Right lobe of liver (tissue), 6 donors: ENCODE measurements at regions not wholly inside any gene's neighbourhood (a gene's known extent, or its start where the extent isn't known, plus 50 kb on each side); places are given as distances from the start of the nearest gene placed in this dataset.

Experiments used
- ATAC-seq, 4 donors: fragments of 200-7000 bp; cut with Tn5 transposase; one replicate each; pipeline ENCODE4 v1.9.1; 2020; ENCODE audit warnings: mild to moderate bottlenecking in 4 of 4, moderate library complexity in 4 of 4
- DNase-seq, 3 donors: peaks; one replicate each; pipeline ENCODE4 v3.0.0-alpha.2; 2020
- H3K27ac ChIP-seq, 3 donors: fragments of 200-600 bp; one replicate each; pipeline ENCODE4 v1.8.0; 2022
- H3K27me3 ChIP-seq, 2 donors: fragments of 200-600 bp; one replicate each; pipeline ENCODE4 v1.8.0; 2022
- H3K36me3 ChIP-seq, 4 donors: fragments of 200-600 bp; sonication (generic) in 1 of 4; one replicate each; pipeline versions ENCODE4 v1.5.1 to v1.8.0; 2017 to 2022; ENCODE audit warnings: control low read depth in 1 of 4
- H3K4me1 ChIP-seq, 4 donors: fragments of 200-600 bp; sonication (generic) in 1 of 4; one replicate each; pipeline versions ENCODE4 v1.5.1 to v1.8.0; 2017 to 2022; ENCODE audit warnings: control low read depth in 1 of 4
- H3K4me3 ChIP-seq, 3 donors: fragments of 200-600 bp; one replicate each; pipeline ENCODE4 v1.8.0; 2022
- H3K9me3 ChIP-seq, 4 donors: fragments of 200-600 bp; sonication (generic) in 1 of 4; one replicate each; pipeline versions ENCODE4 v1.5.1 to v1.8.0; 2017 to 2022; ENCODE audit warnings: control low read depth in 1 of 4
- CTCF ChIP-seq, 4 donors: fragments of 200-600 bp in 3 of 4; fragments of 450-650 bp in 1 of 4; IDR thresholded peaks; one replicate each; pipeline versions ENCODE4 v1.5.1 to v1.8.0; 2016 to 2022; ENCODE audit warnings: antibody characterized with exemption in 4 of 4, mild to moderate bottlenecking in 2 of 4
- POLR2A ChIP-seq: fragments of 450-650 bp; IDR thresholded peaks from one replicate; pipeline ENCODE4 v1.6.1; 2017; ENCODE audit warnings: antibody characterized with exemption, mild to moderate bottlenecking
- WGBS: methylation state at CpG from one replicate; pipeline ENCODE4 v1.1.6; 2018; ENCODE audit warnings: low coverage, low lambda C conversion rate; ENCODE audit not compliant: insufficient coverage; ENCODE audit errors: missing lambda C conversion rate; 5-methylcytosine and 5-hydroxymethylcytosine counted together
- intact Hi-C, 2 donors: fragments of 100-400 bp; cut with DNase I; formaldehyde crosslinking; loops; one replicate each; pipeline versions ENCODE4 v1.11.2 to v1.14.1; 2022
- donor health status: DM: no; HTN: yes; CAD: no.
- donor health status: DM: no; HTN: no; CAD: no.
- donor health status: DM: no; HTN: no; CAD: no.
- donor health status: DM: no; HTN: yes; CAD: no.
- donor health status: DM: no; HTN: yes; CAD: no.

DNA sequence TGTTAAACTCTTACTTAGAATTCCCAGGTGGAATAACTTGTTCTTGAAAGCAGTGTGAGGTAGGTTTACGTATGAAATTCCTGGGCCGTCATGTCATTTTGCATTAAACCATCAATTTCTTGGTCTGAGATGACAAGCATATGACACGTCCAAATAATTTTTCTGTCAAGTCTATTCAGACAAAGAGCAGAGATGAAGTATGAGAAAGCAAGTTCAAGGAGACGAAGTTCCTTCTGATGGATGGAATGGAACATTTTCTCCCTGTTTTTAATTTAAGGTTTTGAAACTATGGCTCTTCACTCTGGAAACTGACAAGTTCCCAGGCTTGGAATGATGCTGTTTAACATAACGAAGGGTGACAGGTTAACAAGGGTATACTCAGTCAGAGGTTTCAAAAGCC is 252.8 kb upstream of the SFRP2 start:
- WGBS: 78% methylated on average over 5 of the region's 5 CpGs
- TF ChIP-seq CTCF (IDR thresholded peaks at IDR 0.05) (no peak), POLR2A (no peak)
- intact Hi-C loops: no loop called here
- Histone ChIP-seq H3K9me3 (no peaks in the 10 kb centered on the region), H3K27me3 (no peaks in the 10 kb centered on the region), H3K4me3 (no peak overlapping the region), H3K36me3 (no peaks in the 10 kb centered on the region), H3K27ac (no peak overlapping the region), H3K4me1 (peaks cover 0 to 25% (median 11%) of the 10 kb centered on the region in 4 donors)
- ATAC-seq (no peak), DNase-seq (no peak)

DNA sequence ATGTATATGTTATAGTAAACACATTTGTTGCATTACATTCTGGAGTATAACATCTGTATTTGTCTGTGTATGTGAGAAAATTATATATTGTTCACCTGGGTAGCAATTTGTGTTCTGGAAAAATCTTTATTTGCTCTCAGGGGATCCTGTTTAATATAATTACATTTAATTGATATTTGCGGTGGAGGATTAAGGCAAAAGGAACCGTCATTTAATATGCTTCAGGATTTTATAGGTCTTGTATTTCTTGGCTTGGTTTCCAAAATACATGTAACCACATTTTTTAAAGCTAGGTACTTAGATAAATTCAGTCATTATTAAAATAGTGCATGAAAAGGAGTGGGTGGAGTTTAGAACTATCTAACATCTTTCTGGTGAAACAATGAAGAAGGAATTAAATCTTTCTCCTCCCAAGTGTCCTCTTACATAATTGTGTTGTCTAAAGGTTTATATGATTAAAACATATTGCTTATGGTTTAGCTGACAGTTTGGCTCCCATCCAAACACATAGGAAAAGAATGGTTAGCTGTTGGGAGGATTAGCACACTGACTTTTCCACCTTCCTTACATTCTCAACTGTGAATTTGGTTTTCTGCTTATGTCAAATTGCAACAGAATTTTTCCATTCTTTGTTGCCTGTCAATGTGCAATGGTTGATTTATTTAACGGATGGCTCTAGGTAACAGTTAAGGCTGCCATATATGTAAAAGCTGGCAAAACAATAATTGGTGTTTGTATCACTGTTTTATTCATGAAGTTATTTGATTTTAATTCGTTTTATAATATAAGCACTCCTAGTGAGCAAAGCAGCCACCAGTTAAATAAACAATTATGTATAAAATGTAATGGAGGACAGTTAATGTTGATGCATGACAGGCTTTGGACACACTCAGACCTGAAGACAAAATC is 250.8 kb upstream of the SFRP2 start:
- no peak for ATAC-seq
- 79% methylated on average over 4 of the region's 4 CpGs for WGBS
- no peak overlapping the region for H3K27ac ChIP-seq
- DNase-seq: no peak
- peaks cover 0 to 10% (median 4%) of the 10 kb centered on the region in 4 donors for H3K4me1 ChIP-seq
- intact Hi-C loops: no loop called here
- H3K36me3 ChIP-seq: no peaks in the 10 kb centered on the region
- no peaks in the 10 kb centered on the region for H3K9me3 ChIP-seq
- no peaks in the 10 kb centered on the region for H3K27me3 ChIP-seq
- H3K4me3 ChIP-seq: no peak overlapping the region
- TF ChIP-seq CTCF (IDR thresholded peaks at IDR 0.05) (no peak), POLR2A (no peak)

GRCh38 chr4:154036856-154037255 is 248.0 kb upstream of the SFRP2 start:
- ATAC-seq: no peak
- TF ChIP-seq POLR2A (no peak), CTCF (IDR thresholded peaks at IDR 0.05) (no peak)
- Histone ChIP-seq H3K36me3 (no peaks in the 10 kb centered on the region), H3K27me3 (no peaks in the 10 kb centered on the region), H3K27ac (no peak overlapping the region), H3K9me3 (no peaks in the 10 kb centered on the region), H3K4me3 (no peak overlapping the region), H3K4me1 (no peaks in the 10 kb centered on the region)
- intact Hi-C loops: no loop called here
- DNase-seq: no peak
- 67% methylated on average over 3 of the region's 3 CpGs for WGBS

DNA sequence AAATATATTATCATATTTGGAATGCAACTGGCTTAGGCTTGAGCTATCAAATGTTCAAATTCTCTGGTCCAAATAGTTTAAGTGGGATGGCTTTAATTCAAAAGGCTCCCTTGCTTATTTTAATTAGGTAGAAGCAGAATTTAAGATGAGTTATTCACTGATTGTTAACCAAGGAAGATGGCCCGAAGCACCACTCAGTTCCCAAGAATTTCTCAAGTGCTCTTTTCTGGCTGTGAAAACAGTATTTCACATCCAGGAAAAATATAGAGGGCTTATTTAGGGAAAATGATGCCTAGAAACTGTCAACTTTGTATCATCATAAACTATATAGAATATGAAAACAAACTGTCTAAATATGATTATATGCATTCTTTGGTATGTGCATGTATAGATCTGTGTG is 246.5 kb upstream of the SFRP2 start:
- TF ChIP-seq POLR2A (no peak), CTCF (IDR thresholded peaks at IDR 0.05) (no peak)
- WGBS: 60% methylated on average over 1 of the region's 1 CpG
- H3K27me3 ChIP-seq: no peaks in the 10 kb centered on the region
- intact Hi-C loops: no loop called here
- no peaks in the 10 kb centered on the region for H3K4me1 ChIP-seq
- H3K36me3 ChIP-seq: no peaks in the 10 kb centered on the region
- no peak for ATAC-seq
- no peak overlapping the region for H3K4me3 ChIP-seq
- no peak overlapping the region for H3K27ac ChIP-seq
- H3K9me3 ChIP-seq: no peaks in the 10 kb centered on the region
- no peak for DNase-seq
